ENCODE measurements at regions not wholly inside any gene's neighbourhood (a gene's known extent, or its start where the extent isn't known, plus 50 kb on each side); places are given as distances from the start of the nearest gene placed in this dataset.

DNA sequence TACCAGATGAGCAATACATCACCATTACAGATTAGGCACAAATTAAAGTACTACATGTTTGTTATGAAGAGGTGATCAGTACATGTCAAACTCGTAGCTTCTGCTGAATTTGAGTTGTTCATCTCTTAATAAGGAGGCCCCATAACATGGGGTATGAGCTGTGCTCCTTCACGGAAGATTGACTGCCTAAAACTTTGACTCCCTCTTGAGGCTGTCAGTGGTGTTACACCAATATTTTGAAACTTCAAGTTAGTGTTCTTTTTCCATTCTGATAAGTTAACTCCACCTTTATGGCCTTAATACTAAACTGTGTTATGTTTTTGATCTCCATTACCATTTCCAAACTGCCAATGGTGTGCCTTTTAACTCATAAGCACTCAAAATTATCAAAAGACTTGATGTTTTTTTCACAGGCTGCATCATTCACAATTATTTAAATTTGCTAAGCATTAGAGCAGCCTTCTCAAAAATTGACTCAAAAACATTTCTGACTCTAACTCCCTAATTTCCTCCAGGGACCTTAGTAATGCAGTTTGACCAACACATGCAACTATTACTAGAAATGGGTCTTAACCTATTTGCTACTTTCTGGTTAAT, 1591.5 kb downstream of the PCDH9 start:
- Histone ChIP-seq H3K36me3 (ENCODE audit: insufficient read depth) (no peaks in the 10 kb centered on the region), H3K4me2 (no peak overlapping the region), H3K79me2 (replicated peaks; ENCODE audit: insufficient read depth) (no peaks in the 10 kb centered on the region), H3K4me1 (ENCODE audit: insufficient read depth) (no peaks in the 10 kb centered on the region), H3K27ac (ENCODE audit: low read depth) (no peak overlapping the region), H3K27me3 (ENCODE audit: insufficient read depth) (no peaks in the 10 kb centered on the region), H4K20me1 (replicated peaks; ENCODE audit: insufficient read depth) (no peaks in the 10 kb centered on the region), H3K9me2 (ENCODE audit: insufficient read depth) (no peaks in the 10 kb centered on the region), H3K4me3 (no peak overlapping the region), H3F3A (replicated peaks; ENCODE audit: low read depth) (no peaks in the 10 kb centered on the region), H2AFZ (no peak overlapping the region)
- no peak overlapping the region for H3K27ac Mint-ChIP-seq
- no peaks in the 10 kb centered on the region for H3K36me3 Mint-ChIP-seq (ENCODE audit: low read depth)
- no peak overlapping the region for H3K4me3 Mint-ChIP-seq
- DNase-seq (ENCODE audit: low spot score) (peak; percentile 72), ATAC-seq (peak; percentile 80)
- no peaks in the 10 kb centered on the region for H3K4me1 Mint-ChIP-seq
- no peaks in the 10 kb centered on the region for H3K27me3 Mint-ChIP-seq (ENCODE audit: insufficient read depth, low read depth, poor library complexity)
- no peak for TF ChIP-seq EZH2 (IDR thresholded peaks at IDR 0.05; ENCODE audit: low read depth, unreplicated experiment)
- TF ChIP-seq, protein P1, sequence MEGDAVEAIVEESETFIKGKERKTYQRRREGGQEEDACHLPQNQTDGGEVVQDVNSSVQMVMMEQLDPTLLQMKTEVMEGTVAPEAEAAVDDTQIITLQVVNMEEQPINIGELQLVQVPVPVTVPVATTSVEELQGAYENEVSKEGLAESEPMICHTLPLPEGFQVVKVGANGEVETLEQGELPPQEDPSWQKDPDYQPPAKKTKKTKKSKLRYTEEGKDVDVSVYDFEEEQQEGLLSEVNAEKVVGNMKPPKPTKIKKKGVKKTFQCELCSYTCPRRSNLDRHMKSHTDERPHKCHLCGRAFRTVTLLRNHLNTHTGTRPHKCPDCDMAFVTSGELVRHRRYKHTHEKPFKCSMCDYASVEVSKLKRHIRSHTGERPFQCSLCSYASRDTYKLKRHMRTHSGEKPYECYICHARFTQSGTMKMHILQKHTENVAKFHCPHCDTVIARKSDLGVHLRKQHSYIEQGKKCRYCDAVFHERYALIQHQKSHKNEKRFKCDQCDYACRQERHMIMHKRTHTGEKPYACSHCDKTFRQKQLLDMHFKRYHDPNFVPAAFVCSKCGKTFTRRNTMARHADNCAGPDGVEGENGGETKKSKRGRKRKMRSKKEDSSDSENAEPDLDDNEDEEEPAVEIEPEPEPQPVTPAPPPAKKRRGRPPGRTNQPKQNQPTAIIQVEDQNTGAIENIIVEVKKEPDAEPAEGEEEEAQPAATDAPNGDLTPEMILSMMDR (conservative IDR thresholded peaks at IDR 0.05; ENCODE audit: low read depth in 2 of 2) = peak; percentile 75 to 84
- no peak for TF ChIP-seq ZNF114 (CRISPR knock-in tag; IDR thresholded peaks at IDR 0.05)
- no peaks in the 10 kb centered on the region for H3K9me3 Mint-ChIP-seq

DNA sequence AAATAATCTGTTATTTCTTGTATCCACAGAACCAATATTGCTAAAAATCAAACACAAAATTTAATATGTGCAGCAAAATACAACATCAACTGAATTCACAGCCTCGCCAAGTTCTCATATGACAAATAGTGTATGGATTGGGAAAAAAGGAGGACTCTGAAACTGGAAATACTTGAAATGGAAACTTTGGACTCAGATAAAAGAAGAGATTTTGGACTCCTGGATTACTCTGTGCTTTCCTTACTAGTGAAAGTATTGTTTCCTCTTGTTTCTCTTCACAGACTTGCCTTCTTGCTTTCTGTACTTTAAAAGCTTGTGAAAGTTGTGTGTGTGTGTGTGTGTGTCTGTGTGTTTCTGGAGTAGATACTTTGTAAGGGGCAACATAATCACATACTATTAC, 1596.3 kb downstream of the PCDH9 start:
- H2AFZ ChIP-seq = no peak overlapping the region
- Mint-ChIP-seq H3K27ac (no peak overlapping the region), H3K36me3 (ENCODE audit: low read depth) (no peaks in the 10 kb centered on the region), H3K4me1 (no peaks in the 10 kb centered on the region), H3K9me3 (no peaks in the 10 kb centered on the region), H3K27me3 (ENCODE audit: insufficient read depth, low read depth, poor library complexity) (no peaks in the 10 kb centered on the region), H3K4me3 (no peak overlapping the region)
- no peaks in the 10 kb centered on the region for H3K79me2 ChIP-seq (replicated peaks; ENCODE audit: insufficient read depth)
- H3K9me2 ChIP-seq (ENCODE audit: insufficient read depth) = no peaks in the 10 kb centered on the region
- H3F3A ChIP-seq (replicated peaks; ENCODE audit: low read depth) = no peaks in the 10 kb centered on the region
- H4K20me1 ChIP-seq (replicated peaks; ENCODE audit: insufficient read depth) = no peaks in the 10 kb centered on the region
- no peak overlapping the region for H3K27ac ChIP-seq (ENCODE audit: low read depth)
- no peaks in the 10 kb centered on the region for H3K4me1 ChIP-seq (ENCODE audit: insufficient read depth)
- H3K27me3 ChIP-seq (ENCODE audit: insufficient read depth) = no peaks in the 10 kb centered on the region
- no peaks in the 10 kb centered on the region for H3K36me3 ChIP-seq (ENCODE audit: insufficient read depth)
- ATAC-seq = no peak
- no peak for DNase-seq (ENCODE audit: low spot score)
- no peak overlapping the region for H3K4me2 ChIP-seq
- H3K4me3 ChIP-seq = no peak overlapping the region
- TF ChIP-seq ZNF331 (CRISPR knock-in tag; IDR thresholded peaks at IDR 0.05; ENCODE audit: low read depth) = no peak
- TF ChIP-seq STAT1 (IDR thresholded peaks at IDR 0.05; ENCODE audit: unreplicated experiment) = no peak
- no peak for TF ChIP-seq CREB1 (CRISPR knock-in tag; IDR thresholded peaks at IDR 0.05; ENCODE audit: low read depth)
- no peak for TF ChIP-seq EZH2 (IDR thresholded peaks at IDR 0.05; ENCODE audit: low read depth, unreplicated experiment)
- no peak for TF ChIP-seq POLR2AphosphoS5 (IDR thresholded peaks at IDR 0.05; ENCODE audit: low read depth)
- TF ChIP-seq, protein P1 (conservative IDR thresholded peaks at IDR 0.05; ENCODE audit: low read depth in 2 of 2) = no peak
- TF ChIP-seq NANOG (IDR thresholded peaks at IDR 0.05; ENCODE audit: borderline replicate concordance) = no peak
- no peak for TF ChIP-seq JUNB (IDR thresholded peaks at IDR 0.05; ENCODE audit: unreplicated experiment)
- no peak for TF ChIP-seq EZH2phosphoT487 (IDR thresholded peaks at IDR 0.05; ENCODE audit: unreplicated experiment)
- TF ChIP-seq ZNF114 (CRISPR knock-in tag; IDR thresholded peaks at IDR 0.05) = no peak
- TF ChIP-seq, protein P2, sequence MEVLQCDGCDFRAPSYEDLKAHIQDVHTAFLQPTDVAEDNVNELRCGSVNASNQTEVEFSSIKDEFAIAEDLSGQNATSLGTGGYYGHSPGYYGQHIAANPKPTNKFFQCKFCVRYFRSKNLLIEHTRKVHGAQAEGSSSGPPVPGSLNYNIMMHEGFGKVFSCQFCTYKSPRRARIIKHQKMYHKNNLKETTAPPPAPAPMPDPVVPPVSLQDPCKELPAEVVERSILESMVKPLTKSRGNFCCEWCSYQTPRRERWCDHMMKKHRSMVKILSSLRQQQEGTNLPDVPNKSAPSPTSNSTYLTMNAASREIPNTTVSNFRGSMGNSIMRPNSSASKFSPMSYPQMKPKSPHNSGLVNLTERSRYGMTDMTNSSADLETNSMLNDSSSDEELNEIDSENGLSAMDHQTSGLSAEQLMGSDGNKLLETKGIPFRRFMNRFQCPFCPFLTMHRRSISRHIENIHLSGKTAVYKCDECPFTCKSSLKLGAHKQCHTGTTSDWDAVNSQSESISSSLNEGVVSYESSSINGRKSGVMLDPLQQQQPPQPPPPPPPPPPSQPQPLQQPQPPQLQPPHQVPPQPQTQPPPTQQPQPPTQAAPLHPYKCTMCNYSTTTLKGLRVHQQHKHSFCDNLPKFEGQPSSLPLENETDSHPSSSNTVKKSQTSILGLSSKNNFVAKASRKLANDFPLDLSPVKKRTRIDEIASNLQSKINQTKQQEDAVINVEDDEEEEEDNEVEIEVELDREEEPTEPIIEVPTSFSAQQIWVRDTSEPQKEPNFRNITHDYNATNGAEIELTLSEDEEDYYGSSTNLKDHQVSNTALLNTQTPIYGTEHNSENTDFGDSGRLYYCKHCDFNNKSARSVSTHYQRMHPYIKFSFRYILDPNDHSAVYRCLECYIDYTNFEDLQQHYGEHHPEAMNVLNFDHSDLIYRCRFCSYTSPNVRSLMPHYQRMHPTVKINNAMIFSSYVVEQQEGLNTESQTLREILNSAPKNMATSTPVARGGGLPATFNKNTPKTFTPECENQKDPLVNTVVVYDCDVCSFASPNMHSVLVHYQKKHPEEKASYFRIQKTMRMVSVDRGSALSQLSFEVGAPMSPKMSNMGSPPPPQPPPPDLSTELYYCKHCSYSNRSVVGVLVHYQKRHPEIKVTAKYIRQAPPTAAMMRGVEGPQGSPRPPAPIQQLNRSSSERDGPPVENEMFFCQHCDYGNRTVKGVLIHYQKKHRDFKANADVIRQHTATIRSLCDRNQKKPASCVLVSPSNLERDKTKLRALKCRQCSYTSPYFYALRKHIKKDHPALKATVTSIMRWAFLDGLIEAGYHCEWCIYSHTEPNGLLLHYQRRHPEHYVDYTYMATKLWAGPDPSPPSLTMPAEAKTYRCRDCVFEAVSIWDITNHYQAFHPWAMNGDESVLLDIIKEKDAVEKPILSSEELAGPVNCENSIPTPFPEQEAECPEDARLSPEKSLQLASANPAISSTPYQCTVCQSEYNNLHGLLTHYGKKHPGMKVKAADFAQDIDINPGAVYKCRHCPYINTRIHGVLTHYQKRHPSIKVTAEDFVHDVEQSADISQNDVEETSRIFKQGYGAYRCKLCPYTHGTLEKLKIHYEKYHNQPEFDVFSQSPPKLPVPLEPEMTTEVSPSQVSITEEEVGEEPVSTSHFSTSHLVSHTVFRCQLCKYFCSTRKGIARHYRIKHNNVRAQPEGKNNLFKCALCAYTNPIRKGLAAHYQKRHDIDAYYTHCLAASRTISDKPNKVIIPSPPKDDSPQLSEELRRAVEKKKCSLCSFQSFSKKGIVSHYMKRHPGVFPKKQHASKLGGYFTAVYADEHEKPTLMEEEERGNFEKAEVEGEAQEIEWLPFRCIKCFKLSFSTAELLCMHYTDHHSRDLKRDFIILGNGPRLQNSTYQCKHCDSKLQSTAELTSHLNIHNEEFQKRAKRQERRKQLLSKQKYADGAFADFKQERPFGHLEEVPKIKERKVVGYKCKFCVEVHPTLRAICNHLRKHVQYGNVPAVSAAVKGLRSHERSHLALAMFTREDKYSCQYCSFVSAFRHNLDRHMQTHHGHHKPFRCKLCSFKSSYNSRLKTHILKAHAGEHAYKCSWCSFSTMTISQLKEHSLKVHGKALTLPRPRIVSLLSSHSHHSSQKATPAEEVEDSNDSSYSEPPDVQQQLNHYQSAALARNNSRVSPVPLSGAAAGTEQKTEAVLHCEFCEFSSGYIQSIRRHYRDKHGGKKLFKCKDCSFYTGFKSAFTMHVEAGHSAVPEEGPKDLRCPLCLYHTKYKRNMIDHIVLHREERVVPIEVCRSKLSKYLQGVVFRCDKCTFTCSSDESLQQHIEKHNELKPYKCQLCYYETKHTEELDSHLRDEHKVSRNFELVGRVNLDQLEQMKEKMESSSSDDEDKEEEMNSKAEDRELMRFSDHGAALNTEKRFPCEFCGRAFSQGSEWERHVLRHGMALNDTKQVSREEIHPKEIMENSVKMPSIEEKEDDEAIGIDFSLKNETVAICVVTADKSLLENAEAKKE (CRISPR knock-in tag; IDR thresholded peaks at IDR 0.05) = no peak

Measured in GM23338 (cell line).